Neural progenitor cell (in vitro differentiated cells): ENCODE measurements at regions not wholly inside any gene's neighbourhood (a gene's known extent, or its start where the extent isn't known, plus 50 kb on each side); places are given as distances from the start of the nearest gene placed in this dataset.
"Not testable (repeated sequence)": the region's sequence is repeated elsewhere in the genome, so short reads cannot be mapped to it uniquely, and the experiment has no call there.

ENCODE experiments used
- DNase-seq: peaks from one replicate; pipeline ENCODE4 v3.0.0-alpha.2; 2016; ENCODE audit warnings: low spot score
- H2AFZ ChIP-seq: fragments of 200-600 bp; sonication (generic); replicated peaks from 2 replicates; pipeline ENCODE4 v1.6.1; 2016; ENCODE audit warnings: antibody characterized with exemption
- H3F3A ChIP-seq: fragments of 200-600 bp; sonication (generic); 2 replicates; pipeline ENCODE4 v1.6.1; 2016; ENCODE audit warnings: antibody characterized with exemption, low read depth
- H3K27ac ChIP-seq: fragments of 200-600 bp; sonication (generic); 2 replicates; pipeline ENCODE4 v1.5.1; 2016; ENCODE audit warnings: mild to moderate bottlenecking
- H3K27me3 ChIP-seq: fragments of 200-600 bp; sonication (generic); 2 replicates; pipeline ENCODE4 v1.6.1; 2016; ENCODE audit warnings: mild to moderate bottlenecking, moderate library complexity
- H3K36me3 ChIP-seq: fragments of 200-600 bp; sonication (generic); 2 replicates; pipeline ENCODE4 v1.5.1; 2016
- H3K4me1 ChIP-seq: fragments of 200-600 bp; sonication (generic); 2 replicates; pipeline ENCODE4 v1.6.1; 2016; ENCODE audit warnings: mixed run types
- H3K4me2 ChIP-seq: fragments of 200-600 bp; sonication (generic); 2 replicates; pipeline ENCODE4 v1.6.1; 2016
- H3K4me3 ChIP-seq: fragments of 200-600 bp; sonication (generic); 2 replicates; pipeline ENCODE4 v1.5.1; 2016
- H3K79me2 ChIP-seq: fragments of 200-600 bp; sonication (generic); 2 replicates; pipeline ENCODE4 v1.6.1; 2016; ENCODE audit warnings: low read depth
- H3K9ac ChIP-seq: fragments of 200-600 bp; sonication (generic); 2 replicates; pipeline ENCODE4 v1.6.1; 2016
- H3K9me3 ChIP-seq: fragments of 200-600 bp; sonication (generic); 2 replicates; pipeline ENCODE4 v1.5.1; 2016; ENCODE audit warnings: low read depth
- H4K20me1 ChIP-seq: fragments of 200-600 bp; sonication (generic); 2 replicates; pipeline ENCODE4 v1.6.1; 2016; ENCODE audit warnings: low read depth
- H3K27ac Mint-ChIP-seq: 3 replicates; pipeline ENCODE4 v1.8.0; 2021; ENCODE audit warnings: mixed read lengths
- H3K27me3 Mint-ChIP-seq: 2 replicates; pipeline ENCODE4 v1.8.0; 2022; ENCODE audit warnings: low read depth, mild to moderate bottlenecking, inconsistent platforms, moderate library complexity, mixed read lengths; ENCODE audit not compliant: insufficient read depth
- H3K36me3 Mint-ChIP-seq: 3 replicates; pipeline ENCODE4 v1.8.0; 2021; ENCODE audit warnings: mixed read lengths
- H3K4me1 Mint-ChIP-seq: 3 replicates; pipeline ENCODE4 v1.8.0; 2021; ENCODE audit warnings: mixed read lengths
- H3K4me3 Mint-ChIP-seq: 3 replicates; pipeline ENCODE4 v1.8.0; 2021; ENCODE audit warnings: mild to moderate bottlenecking, moderate library complexity, mixed read lengths
- H3K9me3 Mint-ChIP-seq: 3 replicates; pipeline ENCODE4 v1.8.0; 2020; ENCODE audit warnings: mixed read lengths
- EZH2 ChIP-seq: fragments of 200-600 bp; sonication (generic); IDR thresholded peaks from 2 replicates; pipeline ENCODE4 v1.6.1; 2017; ENCODE audit warnings: antibody characterized with exemption, mild to moderate bottlenecking, moderate library complexity
- EZH2phosphoT487 ChIP-seq: fragments of 200-600 bp; sonication (generic); IDR thresholded peaks from 2 replicates; pipeline ENCODE4 v1.6.1; 2017; ENCODE audit warnings: antibody characterized with exemption
- TF ChIP-seq, protein P1 (sequence below): fragments of 200-600 bp; sonication (generic); IDR thresholded peaks from 2 replicates; pipeline ENCODE4 v1.5.1; 2017; ENCODE audit warnings: antibody characterized with exemption, mild to moderate bottlenecking

DNA sequence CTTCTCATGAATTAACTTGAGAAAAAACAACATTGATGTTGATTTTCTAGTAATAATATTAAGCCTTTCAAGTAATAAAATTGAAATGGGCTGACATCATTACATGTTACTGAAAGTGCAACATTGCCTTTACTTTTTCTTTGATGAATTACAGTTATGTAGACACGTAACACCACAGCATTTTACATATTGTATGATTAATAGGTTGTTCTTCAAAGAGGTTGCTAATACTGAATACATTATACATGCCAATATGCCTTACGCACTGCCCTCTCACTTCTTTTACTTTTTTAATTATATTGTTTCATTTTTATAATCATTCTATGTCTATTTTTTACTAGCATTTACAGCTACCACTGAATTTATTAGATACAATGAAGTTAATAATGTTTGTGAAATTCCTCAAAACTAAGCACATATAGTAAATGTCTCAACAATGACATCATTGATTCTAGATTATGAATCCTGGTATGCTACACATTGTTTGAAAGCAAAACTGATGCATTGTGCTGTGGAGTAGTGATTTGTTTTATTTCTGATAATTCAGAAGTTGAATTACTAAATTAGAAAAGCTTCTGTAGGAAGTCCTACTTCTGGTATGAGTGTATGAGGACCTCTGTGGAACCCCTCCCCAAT, 464.4 kb upstream of the IZUMO3 start:
- H3K4me1 Mint-ChIP-seq = no peaks in the 10 kb centered on the region
- no peak overlapping the region for H3K4me3 Mint-ChIP-seq

DNA sequence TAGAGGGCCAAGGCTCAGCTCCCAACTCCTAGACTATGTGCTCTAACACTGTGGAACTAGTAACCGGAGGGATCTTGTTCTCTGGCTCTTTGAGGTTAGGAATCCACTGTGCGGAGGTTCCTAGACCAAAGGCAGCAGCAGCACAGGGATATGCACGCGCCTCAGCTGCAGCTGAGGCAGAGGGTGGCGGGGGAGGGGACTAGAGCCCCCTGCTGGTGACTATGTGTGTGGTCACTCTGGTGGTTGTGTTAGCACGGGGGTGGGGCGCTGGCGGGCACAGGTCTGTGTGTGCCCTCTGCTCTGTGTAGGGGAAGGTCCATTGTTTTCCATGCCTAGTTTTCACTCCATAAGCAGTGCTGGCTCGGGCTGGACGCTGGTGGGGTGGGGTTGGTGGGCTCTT, 458.0 kb upstream of the IZUMO3 start:
- TF ChIP-seq EZH2 = no peak
- TF ChIP-seq, protein P1, sequence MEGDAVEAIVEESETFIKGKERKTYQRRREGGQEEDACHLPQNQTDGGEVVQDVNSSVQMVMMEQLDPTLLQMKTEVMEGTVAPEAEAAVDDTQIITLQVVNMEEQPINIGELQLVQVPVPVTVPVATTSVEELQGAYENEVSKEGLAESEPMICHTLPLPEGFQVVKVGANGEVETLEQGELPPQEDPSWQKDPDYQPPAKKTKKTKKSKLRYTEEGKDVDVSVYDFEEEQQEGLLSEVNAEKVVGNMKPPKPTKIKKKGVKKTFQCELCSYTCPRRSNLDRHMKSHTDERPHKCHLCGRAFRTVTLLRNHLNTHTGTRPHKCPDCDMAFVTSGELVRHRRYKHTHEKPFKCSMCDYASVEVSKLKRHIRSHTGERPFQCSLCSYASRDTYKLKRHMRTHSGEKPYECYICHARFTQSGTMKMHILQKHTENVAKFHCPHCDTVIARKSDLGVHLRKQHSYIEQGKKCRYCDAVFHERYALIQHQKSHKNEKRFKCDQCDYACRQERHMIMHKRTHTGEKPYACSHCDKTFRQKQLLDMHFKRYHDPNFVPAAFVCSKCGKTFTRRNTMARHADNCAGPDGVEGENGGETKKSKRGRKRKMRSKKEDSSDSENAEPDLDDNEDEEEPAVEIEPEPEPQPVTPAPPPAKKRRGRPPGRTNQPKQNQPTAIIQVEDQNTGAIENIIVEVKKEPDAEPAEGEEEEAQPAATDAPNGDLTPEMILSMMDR = peak; percentile 53
- Histone ChIP-seq H3K27me3 (no peaks in the 10 kb centered on the region), H2AFZ (peak overlapping the region; percentile 2), H3K36me3 (no peaks in the 10 kb centered on the region), H4K20me1 (no peaks in the 10 kb centered on the region), H3K9ac (no peak overlapping the region), H3K79me2 (no peaks in the 10 kb centered on the region), H3K4me2 (no peak overlapping the region), H3K4me3 (no peak overlapping the region), H3K9me3 (no peaks in the 10 kb centered on the region), H3K27ac (no peak overlapping the region), H3F3A (no peaks in the 10 kb centered on the region), H3K4me1 (no peaks in the 10 kb centered on the region)
- Mint-ChIP-seq H3K36me3 (no peaks in the 10 kb centered on the region), H3K27ac (no peak overlapping the region), H3K4me1 (no peaks in the 10 kb centered on the region), H3K9me3 (no peaks in the 10 kb centered on the region), H3K27me3 (no peaks in the 10 kb centered on the region), H3K4me3 (no peak overlapping the region)
- peak; percentile 49 for DNase-seq

More for the DNA sequence above, 464.4 kb upstream of the IZUMO3 start:
- Mint-ChIP-seq H3K27ac (no peak overlapping the region), H3K36me3 (no peaks in the 10 kb centered on the region), H3K9me3 (no peaks in the 10 kb centered on the region), H3K27me3 (no peaks in the 10 kb centered on the region)
- no peaks in the 10 kb centered on the region for H3K9me3 ChIP-seq
- no peak overlapping the region for H2AFZ ChIP-seq
- H3K27me3 ChIP-seq = no peaks in the 10 kb centered on the region
- H3K4me2 ChIP-seq = no peak overlapping the region
- no peaks in the 10 kb centered on the region for H4K20me1 ChIP-seq
- no peak overlapping the region for H3K27ac ChIP-seq
- no peak overlapping the region for H3K4me3 ChIP-seq
- no peak for DNase-seq
- H3K79me2 ChIP-seq = no peaks in the 10 kb centered on the region
- no peaks in the 10 kb centered on the region for H3K36me3 ChIP-seq
- no peak overlapping the region for H3K9ac ChIP-seq
- H3K4me1 ChIP-seq = no peaks in the 10 kb centered on the region
- TF ChIP-seq, protein P1 = no peak
- no peak for TF ChIP-seq EZH2phosphoT487
- TF ChIP-seq EZH2 = no peak
- no peaks in the 10 kb centered on the region for H3F3A ChIP-seq

DNA sequence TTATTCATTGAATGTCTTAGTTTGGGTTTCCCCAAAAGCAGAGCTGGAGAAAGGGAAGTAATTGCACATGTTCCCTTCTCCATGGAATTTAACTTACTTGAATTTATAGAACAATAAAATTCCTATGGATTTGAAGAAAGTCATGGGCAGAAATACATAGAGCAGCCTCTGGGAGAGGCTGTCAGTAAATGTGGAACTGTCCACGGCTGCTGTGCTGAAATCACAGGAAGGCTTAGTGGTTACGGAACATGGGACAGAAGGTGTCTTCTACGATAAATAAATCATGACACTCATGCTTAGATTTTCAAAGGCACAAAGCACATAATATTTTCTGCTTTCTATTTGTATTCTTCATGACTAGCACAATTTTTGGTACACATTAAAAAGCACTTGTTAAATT, 440.6 kb upstream of the IZUMO3 start:
- Histone ChIP-seq H3K4me1 (no peaks in the 10 kb centered on the region), H3K4me3 (no peak overlapping the region), H4K20me1 (no peaks in the 10 kb centered on the region), H3K79me2 (no peaks in the 10 kb centered on the region), H3K4me2 (no peak overlapping the region), H2AFZ (no peak overlapping the region), H3F3A (no peaks in the 10 kb centered on the region), H3K27ac (no peak overlapping the region), H3K36me3 (no peaks in the 10 kb centered on the region), H3K9ac (no peak overlapping the region), H3K9me3 (no peaks in the 10 kb centered on the region), H3K27me3 (no peaks in the 10 kb centered on the region)
- H3K9me3 Mint-ChIP-seq = no peaks in the 10 kb centered on the region
- peak; percentile 15 for DNase-seq
- TF ChIP-seq EZH2phosphoT487 (no peak), EZH2 (no peak)
- TF ChIP-seq, protein P1 = no peak
- H3K36me3 Mint-ChIP-seq = no peaks in the 10 kb centered on the region
- H3K27me3 Mint-ChIP-seq = no peaks in the 10 kb centered on the region
- H3K27ac Mint-ChIP-seq = no peak overlapping the region
- no peaks in the 10 kb centered on the region for H3K4me1 Mint-ChIP-seq
- no peak overlapping the region for H3K4me3 Mint-ChIP-seq

DNA sequence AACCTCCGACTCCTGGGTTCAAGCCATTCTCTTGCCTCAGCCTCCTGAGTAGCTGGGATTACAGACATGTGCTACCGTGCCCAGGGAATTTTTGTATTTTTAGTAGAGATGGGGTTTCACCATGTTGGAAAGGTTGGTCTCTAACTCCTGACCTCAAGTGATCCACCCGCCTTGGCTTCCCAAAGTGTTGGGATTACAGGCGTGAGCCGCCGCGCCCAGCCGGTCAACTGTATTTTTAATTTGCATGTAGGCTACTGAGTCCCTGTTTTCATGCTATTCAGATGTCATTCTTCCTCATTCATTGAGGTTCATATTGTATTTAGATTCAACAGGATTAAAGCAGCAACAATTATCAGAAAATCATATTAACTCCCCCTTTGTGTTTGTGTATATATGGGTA, 425.1 kb upstream of the IZUMO3 start:
- H3K27ac ChIP-seq, H3K9me3 ChIP-seq, H2AFZ ChIP-seq, H3K4me1 ChIP-seq, H3F3A ChIP-seq, H3K4me3 ChIP-seq, H3K27me3 Mint-ChIP-seq, H3K27ac Mint-ChIP-seq, H3K36me3 Mint-ChIP-seq, H3K79me2 ChIP-seq, H3K4me3 Mint-ChIP-seq, DNase-seq, H3K4me1 Mint-ChIP-seq, H3K9me3 Mint-ChIP-seq, H3K9ac ChIP-seq, H3K4me2 ChIP-seq, H3K27me3 ChIP-seq, H4K20me1 ChIP-seq, H3K36me3 ChIP-seq: not testable (repeated sequence)
